Osteocyte (in vitro differentiated cells): ENCODE measurements at regions not wholly inside any gene's neighbourhood (a gene's known extent, or its start where the extent isn't known, plus 50 kb on each side); places are given as distances from the start of the nearest gene placed in this dataset.

Experiments used
- DNase-seq: peaks from one replicate; pipeline ENCODE4 v3.0.0; 2021; ENCODE audit warnings: mixed read lengths; ENCODE audit not compliant: unreplicated experiment; ENCODE audit errors: extremely low spot score
- H3K27ac Mint-ChIP-seq: one replicate; pipeline ENCODE4 v1.8.0; 2021; ENCODE audit warnings: mild to moderate bottlenecking, mixed read lengths; ENCODE audit not compliant: unreplicated experiment
- H3K27me3 Mint-ChIP-seq: one replicate; pipeline ENCODE4 v1.8.0; 2021; ENCODE audit warnings: mixed read lengths; ENCODE audit not compliant: unreplicated experiment
- H3K36me3 Mint-ChIP-seq: one replicate; pipeline ENCODE4 v1.8.0; 2021; ENCODE audit warnings: mixed read lengths; ENCODE audit not compliant: unreplicated experiment
- H3K4me1 Mint-ChIP-seq: one replicate; pipeline ENCODE4 v1.8.0; 2021; ENCODE audit warnings: mixed read lengths; ENCODE audit not compliant: unreplicated experiment
- H3K4me3 Mint-ChIP-seq: one replicate; pipeline ENCODE4 v1.8.0; 2021; ENCODE audit warnings: mild to moderate bottlenecking, moderate library complexity, mixed read lengths; ENCODE audit not compliant: unreplicated experiment
- H3K9me3 Mint-ChIP-seq: one replicate; pipeline ENCODE4 v1.8.0; 2021; ENCODE audit warnings: mixed read lengths; ENCODE audit not compliant: unreplicated experiment
- TF ChIP-seq, protein P1 (sequence below): fragments of 200-600 bp; sonication (generic); IDR thresholded peaks from 2 replicates; pipeline ENCODE4 v1.5.0; 2021; ENCODE audit warnings: antibody characterized with exemption, mild to moderate bottlenecking, moderate library complexity

DNA sequence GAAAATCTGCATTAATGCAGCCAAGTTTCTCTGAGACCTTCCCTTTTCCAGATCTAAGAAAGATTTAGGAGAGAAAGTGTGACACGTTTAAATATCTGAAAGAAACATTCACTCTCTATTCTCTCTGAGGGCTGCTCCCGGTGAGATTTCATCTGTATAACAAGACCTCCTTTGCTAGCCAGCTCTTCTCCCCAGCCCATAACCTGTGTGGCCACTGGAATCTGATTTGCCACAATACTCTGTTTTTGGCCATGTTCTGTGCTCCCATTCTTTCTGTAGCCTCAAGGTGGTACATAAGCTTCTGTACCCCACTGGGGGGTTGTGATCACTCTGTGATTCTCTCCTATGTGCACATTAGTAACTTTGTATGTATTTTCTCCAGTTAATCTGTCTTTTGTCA lies 291.0 kb upstream of the SEMA6A start:
- Mint-ChIP-seq H3K4me3 (no peak overlapping the region), H3K36me3 (no peaks in the 10 kb centered on the region), H3K27me3 (no peaks in the 10 kb centered on the region), H3K9me3 (peaks cover 8% of the 10 kb centered on the region), H3K4me1 (no peaks in the 10 kb centered on the region), H3K27ac (no peak overlapping the region)
- TF ChIP-seq, protein P1, sequence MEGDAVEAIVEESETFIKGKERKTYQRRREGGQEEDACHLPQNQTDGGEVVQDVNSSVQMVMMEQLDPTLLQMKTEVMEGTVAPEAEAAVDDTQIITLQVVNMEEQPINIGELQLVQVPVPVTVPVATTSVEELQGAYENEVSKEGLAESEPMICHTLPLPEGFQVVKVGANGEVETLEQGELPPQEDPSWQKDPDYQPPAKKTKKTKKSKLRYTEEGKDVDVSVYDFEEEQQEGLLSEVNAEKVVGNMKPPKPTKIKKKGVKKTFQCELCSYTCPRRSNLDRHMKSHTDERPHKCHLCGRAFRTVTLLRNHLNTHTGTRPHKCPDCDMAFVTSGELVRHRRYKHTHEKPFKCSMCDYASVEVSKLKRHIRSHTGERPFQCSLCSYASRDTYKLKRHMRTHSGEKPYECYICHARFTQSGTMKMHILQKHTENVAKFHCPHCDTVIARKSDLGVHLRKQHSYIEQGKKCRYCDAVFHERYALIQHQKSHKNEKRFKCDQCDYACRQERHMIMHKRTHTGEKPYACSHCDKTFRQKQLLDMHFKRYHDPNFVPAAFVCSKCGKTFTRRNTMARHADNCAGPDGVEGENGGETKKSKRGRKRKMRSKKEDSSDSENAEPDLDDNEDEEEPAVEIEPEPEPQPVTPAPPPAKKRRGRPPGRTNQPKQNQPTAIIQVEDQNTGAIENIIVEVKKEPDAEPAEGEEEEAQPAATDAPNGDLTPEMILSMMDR: no peak
- no peak for DNase-seq

DNA sequence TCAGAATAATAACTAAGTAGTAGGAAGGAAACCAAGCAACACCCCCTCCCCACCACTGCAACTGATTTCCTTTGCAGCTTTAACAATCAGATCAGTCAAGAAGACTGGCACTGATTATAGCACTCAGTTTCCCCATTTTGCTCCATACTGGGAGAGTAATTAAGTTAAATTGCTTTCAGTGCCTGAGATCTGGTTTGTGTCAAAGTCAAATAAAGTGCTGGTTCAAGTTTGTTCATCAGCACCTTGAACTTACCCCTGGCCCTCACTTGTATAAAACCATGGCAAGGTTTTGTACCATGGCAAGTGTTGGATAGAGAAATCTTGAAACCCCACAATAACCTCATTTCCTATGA lies 290.2 kb upstream of the SEMA6A start:
- peaks cover 3% of the 10 kb centered on the region for H3K9me3 Mint-ChIP-seq
- no peaks in the 10 kb centered on the region for H3K27me3 Mint-ChIP-seq
- no peaks in the 10 kb centered on the region for H3K4me1 Mint-ChIP-seq
- no peak for DNase-seq
- TF ChIP-seq, protein P1: no peak
- no peaks in the 10 kb centered on the region for H3K36me3 Mint-ChIP-seq
- H3K27ac Mint-ChIP-seq: no peak overlapping the region
- H3K4me3 Mint-ChIP-seq: no peak overlapping the region

DNA sequence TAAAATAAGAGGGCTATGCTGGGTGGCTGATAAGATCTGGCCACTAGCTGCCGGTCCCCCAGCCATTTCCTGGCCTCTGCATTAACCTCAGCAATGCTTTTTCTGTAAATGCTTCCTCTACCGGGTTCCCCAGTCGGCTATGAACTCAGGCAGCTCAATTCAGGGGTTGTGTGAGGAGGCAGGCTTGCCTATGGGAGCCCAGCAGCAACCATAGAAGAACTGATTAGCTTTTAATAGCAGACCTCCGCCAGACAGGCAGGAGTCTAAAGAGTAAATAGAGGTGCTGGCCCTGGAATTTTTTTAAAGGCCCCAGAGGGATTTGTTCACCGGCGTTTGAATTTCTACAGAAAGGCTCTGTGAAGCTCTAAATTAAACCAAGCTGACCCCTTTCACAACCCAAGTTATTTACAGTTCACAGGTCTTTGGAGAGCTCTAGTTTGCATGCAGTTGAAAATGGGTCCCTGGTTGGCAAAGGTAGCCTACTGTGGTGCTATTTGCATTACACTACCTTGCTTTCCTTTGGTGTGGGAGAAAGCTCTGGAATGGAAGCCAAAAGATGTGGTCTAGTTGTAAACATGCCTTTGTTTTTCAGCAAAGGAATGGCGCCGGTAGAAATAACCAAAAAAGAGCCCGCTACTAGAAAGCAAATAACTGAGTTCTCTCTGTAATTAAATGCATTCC lies 289.7 kb upstream of the SEMA6A start:
- no peaks in the 10 kb centered on the region for H3K36me3 Mint-ChIP-seq
- no peaks in the 10 kb centered on the region for H3K27me3 Mint-ChIP-seq
- H3K4me1 Mint-ChIP-seq: no peaks in the 10 kb centered on the region
- H3K4me3 Mint-ChIP-seq: no peak overlapping the region
- no peak overlapping the region for H3K27ac Mint-ChIP-seq
- no peak for DNase-seq
- TF ChIP-seq, protein P1: no peak
- H3K9me3 Mint-ChIP-seq: no peaks in the 10 kb centered on the region

DNA sequence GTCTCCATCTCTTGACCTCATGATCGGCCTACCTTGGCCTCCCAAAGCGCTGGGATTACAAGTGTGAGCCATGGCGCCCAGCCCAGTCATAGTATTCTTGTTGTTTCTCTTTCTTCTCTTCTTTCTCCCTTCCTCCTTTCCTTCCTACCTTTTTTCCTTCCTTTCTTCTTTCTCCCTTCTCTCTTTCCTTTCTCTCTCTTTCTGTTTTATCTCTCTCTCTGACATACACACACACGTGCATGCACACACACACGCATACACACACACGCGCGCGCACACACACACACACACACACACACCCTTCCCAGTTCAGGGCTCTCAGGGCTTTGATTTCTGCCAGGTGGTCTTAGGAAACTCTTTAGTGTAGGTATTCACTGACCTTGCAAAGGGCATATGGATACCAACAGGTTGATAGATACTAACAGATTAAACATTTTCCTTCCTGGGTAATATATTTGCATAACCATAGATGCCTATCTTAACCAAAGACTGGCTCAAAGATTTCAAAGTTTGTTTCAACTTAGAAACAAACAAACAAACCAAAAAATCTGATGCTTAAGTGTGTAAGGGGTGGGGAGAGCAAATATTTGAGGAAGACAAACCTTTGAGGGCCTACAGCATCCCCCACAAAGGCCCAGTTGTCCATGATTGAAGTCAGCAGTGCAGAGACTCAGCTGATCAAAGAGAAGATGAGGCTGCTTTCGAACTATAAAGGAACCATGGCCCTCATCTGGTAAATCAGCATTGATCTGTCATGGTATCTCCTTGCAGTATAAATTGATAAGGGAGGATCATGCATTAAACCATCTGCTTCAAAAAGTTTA lies 288.2 kb upstream of the SEMA6A start:
- no peak overlapping the region for H3K27ac Mint-ChIP-seq
- no peak overlapping the region for H3K4me3 Mint-ChIP-seq
- H3K36me3 Mint-ChIP-seq: no peaks in the 10 kb centered on the region
- H3K27me3 Mint-ChIP-seq: no peaks in the 10 kb centered on the region
- TF ChIP-seq, protein P1: no peak
- no peaks in the 10 kb centered on the region for H3K9me3 Mint-ChIP-seq
- no peaks in the 10 kb centered on the region for H3K4me1 Mint-ChIP-seq
- DNase-seq: no peak

DNA sequence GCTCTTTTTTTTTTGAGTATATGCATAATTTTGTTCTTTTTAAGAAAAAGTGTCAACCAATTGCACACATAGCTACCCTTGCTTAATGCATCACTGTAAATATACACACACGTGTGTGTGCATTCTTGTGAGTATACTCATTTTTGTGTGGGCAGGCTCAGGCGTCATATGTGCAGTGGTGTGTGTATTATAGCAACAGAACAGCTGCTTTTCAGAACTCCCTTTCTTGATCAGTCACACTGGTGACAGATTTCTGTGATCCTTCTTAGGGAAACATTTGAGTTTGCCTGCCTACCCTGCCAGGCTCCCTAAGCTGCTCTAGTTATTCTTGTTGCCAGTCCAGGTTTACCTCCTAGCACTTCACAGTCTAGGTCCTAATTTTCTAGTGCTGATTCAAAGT lies 287.0 kb upstream of the SEMA6A start:
- no peaks in the 10 kb centered on the region for H3K27me3 Mint-ChIP-seq
- H3K4me1 Mint-ChIP-seq: no peaks in the 10 kb centered on the region
- TF ChIP-seq, protein P1: no peak
- H3K36me3 Mint-ChIP-seq: no peaks in the 10 kb centered on the region
- no peak overlapping the region for H3K27ac Mint-ChIP-seq
- no peak for DNase-seq
- H3K4me3 Mint-ChIP-seq: no peak overlapping the region
- no peaks in the 10 kb centered on the region for H3K9me3 Mint-ChIP-seq
